ENCODE measurements at regions not wholly inside any gene's neighbourhood (a gene's known extent, or its start where the extent isn't known, plus 50 kb on each side); places are given as distances from the start of the nearest gene placed in this dataset.
A peak's percentile ranks its signal among the peaks of the same experiment; 100 is the strongest.

GRCh38 chr5:10921160-10921559, 160.1 kb upstream of the DAP start:
- no peak overlapping the region for H3K4me3 ChIP-seq (ENCODE audit: control insufficient read depth, low read depth, low read length)
- no peak for TF ChIP-seq CTCF (IDR thresholded peaks at IDR 0.05; ENCODE audit: control insufficient read depth, insufficient read depth, low read depth, low read length, missing control alignments)
- DNase-seq (ENCODE audit: low read depth) = no peak

GRCh38 chr5:10920400-10920799, 159.4 kb upstream of the DAP start:
- no peak for TF ChIP-seq CTCF (IDR thresholded peaks at IDR 0.05; ENCODE audit: control insufficient read depth, insufficient read depth, low read depth, low read length, missing control alignments)
- H3K4me3 ChIP-seq (ENCODE audit: control insufficient read depth, low read depth, low read length) = no peak overlapping the region
- DNase-seq (ENCODE audit: low read depth) = no peak

GRCh38 chr5:10914741-10915480, 153.9 kb upstream of the DAP start:
- DNase-seq (ENCODE audit: low read depth) = no peak
- H3K4me3 ChIP-seq (ENCODE audit: control insufficient read depth, low read depth, low read length) = no peak overlapping the region

GRCh38 chr5:10913841-10914240, 152.8 kb upstream of the DAP start:
- no peak overlapping the region for H3K4me3 ChIP-seq (ENCODE audit: control insufficient read depth, low read depth, low read length)
- peak; percentile 86 for DNase-seq (ENCODE audit: low read depth)
- TF ChIP-seq CTCF (IDR thresholded peaks at IDR 0.05; ENCODE audit: control insufficient read depth, insufficient read depth, low read depth, low read length, missing control alignments) = no peak

More at GRCh38 chr5:10914741-10915480, 153.9 kb upstream of the DAP start:
- no peak for TF ChIP-seq CTCF (IDR thresholded peaks at IDR 0.05; ENCODE audit: control insufficient read depth, insufficient read depth, low read depth, low read length, missing control alignments)

- DNase-seq (ENCODE audit: low read depth) = no peak
- TF ChIP-seq CTCF (IDR thresholded peaks at IDR 0.05; ENCODE audit: control insufficient read depth, insufficient read depth, low read depth, low read length, missing control alignments) = no peak
- no peak overlapping the region for H3K4me3 ChIP-seq (ENCODE audit: control insufficient read depth, low read depth, low read length)
Observed at GRCh38 chr5:10913181-10913810, 152.3 kb upstream of the DAP start.

DNA sequence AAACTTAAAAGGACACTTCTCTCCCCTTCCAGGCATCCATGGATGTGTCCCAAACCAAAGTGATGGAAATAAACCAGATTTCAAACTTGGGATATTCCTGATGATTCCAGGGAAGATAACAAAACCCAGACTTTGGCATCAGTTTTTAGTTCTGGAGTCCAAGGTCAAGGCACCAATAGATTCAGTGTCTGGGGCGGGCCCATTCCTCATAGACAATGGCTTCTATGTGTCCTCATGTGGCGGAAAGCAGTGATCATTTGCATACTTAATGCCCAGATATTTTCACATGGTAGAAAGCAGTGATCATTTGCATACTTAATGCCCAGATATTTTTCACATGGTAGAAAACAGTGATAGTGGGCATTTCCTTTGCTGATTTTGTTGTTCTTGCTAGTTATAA, 151.4 kb upstream of the DAP start:
- no peak for TF ChIP-seq CTCF (IDR thresholded peaks at IDR 0.05; ENCODE audit: control insufficient read depth, insufficient read depth, low read depth, low read length, missing control alignments)
- DNase-seq (ENCODE audit: low read depth) = no peak
- H3K4me3 ChIP-seq (ENCODE audit: control insufficient read depth, low read depth, low read length) = no peak overlapping the region
